Middle frontal gyrus (tissue), 1 donor: ENCODE measurements at regions not wholly inside any gene's neighbourhood (a gene's known extent, or its start where the extent isn't known, plus 50 kb on each side); places are given as distances from the start of the nearest gene placed in this dataset.

Experiments
- DNase-seq: peaks from one replicate; pipeline ENCODE4 v3.0.0-alpha.2; 2015; ENCODE audit warnings: low spot score; ENCODE audit errors: extremely low spot score

GRCh38 chr22:49247194-49247924 lies 580.3 kb downstream of the BRD1 start:
- no peak for DNase-seq

GRCh38 chr22:49244466-49245420 lies 582.9 kb downstream of the BRD1 start:
- no peak for DNase-seq

- no peak for DNase-seq
Observed at GRCh38 chr22:49243965-49244364, 583.7 kb downstream of the BRD1 start.

GRCh38 chr22:49243335-49243734 lies 584.3 kb downstream of the BRD1 start:
- no peak for DNase-seq

- DNase-seq = no peak
Observed at GRCh38 chr22:49242480-49242879, 585.2 kb downstream of the BRD1 start.

GRCh38 chr22:49241174-49241851 lies 586.4 kb downstream of the BRD1 start:
- no peak for DNase-seq

GRCh38 chr22:49240472-49240871 lies 587.2 kb downstream of the BRD1 start:
- DNase-seq = no peak

GRCh38 chr22:49240016-49240380 lies 587.7 kb downstream of the BRD1 start:
- DNase-seq = no peak

GRCh38 chr22:49239264-49240015 lies 588.2 kb downstream of the BRD1 start:
- no peak for DNase-seq

GRCh38 chr22:49238181-49239141 lies 589.2 kb downstream of the BRD1 start:
- DNase-seq = no peak

- DNase-seq = no peak
Observed at GRCh38 chr22:49237703-49238102, 590.0 kb downstream of the BRD1 start.

- no peak for DNase-seq
Observed at GRCh38 chr22:49237279-49237678, 590.4 kb downstream of the BRD1 start.

GRCh38 chr22:49236541-49237075 lies 591.1 kb downstream of the BRD1 start:
- DNase-seq = no peak

GRCh38 chr22:49235463-49236300 lies 592.0 kb downstream of the BRD1 start:
- DNase-seq = no peak

GRCh38 chr22:49234459-49234858 lies 593.2 kb downstream of the BRD1 start:
- no peak for DNase-seq

- DNase-seq = no peak
Observed at GRCh38 chr22:49233507-49234100, 594.1 kb downstream of the BRD1 start.

- DNase-seq = no peak
Observed at GRCh38 chr22:49232319-49233067, 595.2 kb downstream of the BRD1 start.

- DNase-seq = no peak
Observed at GRCh38 chr22:49230194-49230577, 597.5 kb downstream of the BRD1 start.
